Glutamatergic neuron (in vitro differentiated cells): ENCODE measurements at regions not wholly inside any gene's neighbourhood (a gene's known extent, or its start where the extent isn't known, plus 50 kb on each side); places are given as distances from the start of the nearest gene placed in this dataset.
"Not testable (repeated sequence)": the region's sequence is repeated elsewhere in the genome, so short reads cannot be mapped to it uniquely, and the experiment has no call there.

Experiments used
- DNase-seq: peaks from one replicate; pipeline ENCODE4 v3.0.0; 2022
- H3K27ac Mint-ChIP-seq: one replicate; pipeline ENCODE4 v1.8.0; 2020; ENCODE audit warnings: mild to moderate bottlenecking, mixed read lengths, inconsistent platforms; ENCODE audit not compliant: unreplicated experiment
- H3K27me3 Mint-ChIP-seq: one replicate; pipeline ENCODE4 v1.8.0; 2020; ENCODE audit warnings: mild to moderate bottlenecking, moderate library complexity, mixed read lengths, inconsistent platforms; ENCODE audit not compliant: unreplicated experiment
- H3K36me3 Mint-ChIP-seq: one replicate; pipeline ENCODE4 v1.8.0; 2020; ENCODE audit warnings: mild to moderate bottlenecking, mixed read lengths, inconsistent platforms; ENCODE audit not compliant: unreplicated experiment
- H3K4me1 Mint-ChIP-seq: one replicate; pipeline ENCODE4 v1.8.0; 2020; ENCODE audit warnings: mild to moderate bottlenecking, low read depth, mixed read lengths, inconsistent platforms; ENCODE audit not compliant: unreplicated experiment
- H3K4me3 Mint-ChIP-seq: one replicate; pipeline ENCODE4 v1.8.0; 2020; ENCODE audit warnings: mild to moderate bottlenecking, mixed read lengths, inconsistent platforms; ENCODE audit not compliant: unreplicated experiment
- H3K9me3 Mint-ChIP-seq: one replicate; pipeline ENCODE4 v1.8.0; 2020; ENCODE audit warnings: mild to moderate bottlenecking, moderate library complexity, mixed read lengths, inconsistent platforms; ENCODE audit not compliant: unreplicated experiment
- TF ChIP-seq, protein P1 (sequence below): fragments of 200-600 bp; sonication (generic); IDR thresholded peaks from one replicate; pipeline ENCODE4 v1.5.0; 2021; ENCODE audit not compliant: partially characterized antibody, unreplicated experiment

- no peak overlapping the region for H3K4me3 Mint-ChIP-seq
- H3K36me3 Mint-ChIP-seq = peaks cover 15% of the 10 kb centered on the region
- H3K9me3 Mint-ChIP-seq = no peaks in the 10 kb centered on the region
- TF ChIP-seq, protein P1, sequence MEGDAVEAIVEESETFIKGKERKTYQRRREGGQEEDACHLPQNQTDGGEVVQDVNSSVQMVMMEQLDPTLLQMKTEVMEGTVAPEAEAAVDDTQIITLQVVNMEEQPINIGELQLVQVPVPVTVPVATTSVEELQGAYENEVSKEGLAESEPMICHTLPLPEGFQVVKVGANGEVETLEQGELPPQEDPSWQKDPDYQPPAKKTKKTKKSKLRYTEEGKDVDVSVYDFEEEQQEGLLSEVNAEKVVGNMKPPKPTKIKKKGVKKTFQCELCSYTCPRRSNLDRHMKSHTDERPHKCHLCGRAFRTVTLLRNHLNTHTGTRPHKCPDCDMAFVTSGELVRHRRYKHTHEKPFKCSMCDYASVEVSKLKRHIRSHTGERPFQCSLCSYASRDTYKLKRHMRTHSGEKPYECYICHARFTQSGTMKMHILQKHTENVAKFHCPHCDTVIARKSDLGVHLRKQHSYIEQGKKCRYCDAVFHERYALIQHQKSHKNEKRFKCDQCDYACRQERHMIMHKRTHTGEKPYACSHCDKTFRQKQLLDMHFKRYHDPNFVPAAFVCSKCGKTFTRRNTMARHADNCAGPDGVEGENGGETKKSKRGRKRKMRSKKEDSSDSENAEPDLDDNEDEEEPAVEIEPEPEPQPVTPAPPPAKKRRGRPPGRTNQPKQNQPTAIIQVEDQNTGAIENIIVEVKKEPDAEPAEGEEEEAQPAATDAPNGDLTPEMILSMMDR = no peak
- no peak for DNase-seq
- no peak overlapping the region for H3K27ac Mint-ChIP-seq
- H3K27me3 Mint-ChIP-seq = no peaks in the 10 kb centered on the region
- H3K4me1 Mint-ChIP-seq = no peaks in the 10 kb centered on the region
These were observed 291.4 kb downstream of the SH2D4B start for GRCh38 chr10:80829151-80829550.

DNA sequence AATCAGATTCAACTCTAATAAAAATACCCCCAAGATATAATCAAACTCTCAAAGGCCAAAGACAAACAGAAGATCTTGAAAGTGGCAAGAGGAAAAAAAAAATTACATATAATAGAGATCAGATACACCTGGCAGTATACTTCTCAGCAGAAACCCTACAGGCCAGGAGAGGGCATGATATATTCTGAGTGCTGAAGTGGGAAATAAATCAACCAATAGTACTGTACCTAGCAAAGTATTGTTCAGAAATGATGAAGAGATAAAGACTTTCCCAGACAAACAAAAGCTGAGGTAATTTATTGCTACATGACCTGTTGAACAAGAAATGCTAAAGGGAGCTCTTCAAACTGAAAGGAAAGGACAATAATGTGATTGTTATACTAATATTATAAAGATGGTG, 291.9 kb downstream of the SH2D4B start:
- TF ChIP-seq, protein P1 = no peak
- Mint-ChIP-seq H3K4me1 (no peaks in the 10 kb centered on the region), H3K27me3 (no peaks in the 10 kb centered on the region), H3K27ac (no peak overlapping the region), H3K4me3 (no peak overlapping the region), H3K36me3 (peaks cover 15% of the 10 kb centered on the region), H3K9me3 (no peaks in the 10 kb centered on the region)
- DNase-seq = no peak

DNA sequence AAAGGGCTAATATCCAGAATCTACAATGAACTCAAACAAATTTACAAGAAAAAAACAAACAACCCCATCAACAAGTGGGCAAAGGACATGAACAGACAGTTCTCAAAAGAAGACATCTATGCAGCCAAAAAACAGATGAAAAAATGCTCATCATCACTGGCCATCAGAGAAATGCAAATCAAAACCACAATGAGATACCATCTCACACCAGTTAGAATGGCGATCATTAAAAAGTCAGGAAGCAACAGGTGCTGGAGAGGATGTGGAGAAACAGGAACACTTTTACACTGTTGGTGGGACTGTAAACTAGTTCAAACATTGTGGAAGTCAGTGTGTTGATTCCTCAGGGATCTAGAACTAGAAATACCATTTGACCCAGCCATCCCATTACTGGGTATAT, 295.0 kb downstream of the SH2D4B start:
- H3K9me3 Mint-ChIP-seq = not testable (repeated sequence)

GRCh38 chr10:80855348-80855971, 317.8 kb downstream of the SH2D4B start:
- TF ChIP-seq, protein P1 = peak; percentile 10
- peak overlapping the region; percentile 12 for H3K4me3 Mint-ChIP-seq
- peaks cover 9% of the 10 kb centered on the region for H3K9me3 Mint-ChIP-seq
- H3K36me3 Mint-ChIP-seq = peaks cover 4% of the 10 kb centered on the region
- peaks cover 7% of the 10 kb centered on the region for H3K27me3 Mint-ChIP-seq
- H3K27ac Mint-ChIP-seq = peak overlapping the region; percentile 91
- peak; percentile 74 for DNase-seq
- H3K4me1 Mint-ChIP-seq = peaks cover 33% of the 10 kb centered on the region

More for the DNA sequence above, 295.0 kb downstream of the SH2D4B start:
- H3K36me3 Mint-ChIP-seq = peaks cover 15% of the 10 kb centered on the region
- H3K27me3 Mint-ChIP-seq, H3K4me3 Mint-ChIP-seq, H3K27ac Mint-ChIP-seq, DNase-seq, H3K4me1 Mint-ChIP-seq: not testable (repeated sequence)

DNA sequence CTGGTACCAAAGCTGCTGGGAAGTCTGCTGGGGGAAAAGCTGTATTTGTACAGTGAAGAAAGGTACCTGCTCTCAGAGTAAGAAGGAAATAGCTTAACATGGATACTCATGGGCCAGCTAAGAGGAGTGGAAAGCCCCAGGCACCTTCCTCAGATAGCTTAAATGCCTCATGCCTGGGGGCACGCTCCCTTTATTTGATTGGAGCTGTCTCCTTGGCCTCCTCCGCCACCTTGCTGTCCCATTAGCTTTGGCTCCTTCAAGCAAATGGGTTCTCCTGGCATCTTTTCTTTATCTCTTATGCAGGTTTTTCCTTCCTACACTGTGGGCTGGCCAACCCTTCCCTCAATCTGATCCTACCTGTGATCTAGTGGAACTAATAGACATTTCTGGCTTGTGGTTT, 318.5 kb downstream of the SH2D4B start:
- Mint-ChIP-seq H3K27ac (peak overlapping the region; percentile 91), H3K36me3 (peaks cover 4% of the 10 kb centered on the region), H3K4me1 (peaks cover 33% of the 10 kb centered on the region), H3K4me3 (no peak overlapping the region), H3K27me3 (peaks cover 7% of the 10 kb centered on the region), H3K9me3 (peaks cover 9% of the 10 kb centered on the region)
- no peak for DNase-seq
- TF ChIP-seq, protein P1 = no peak

DNA sequence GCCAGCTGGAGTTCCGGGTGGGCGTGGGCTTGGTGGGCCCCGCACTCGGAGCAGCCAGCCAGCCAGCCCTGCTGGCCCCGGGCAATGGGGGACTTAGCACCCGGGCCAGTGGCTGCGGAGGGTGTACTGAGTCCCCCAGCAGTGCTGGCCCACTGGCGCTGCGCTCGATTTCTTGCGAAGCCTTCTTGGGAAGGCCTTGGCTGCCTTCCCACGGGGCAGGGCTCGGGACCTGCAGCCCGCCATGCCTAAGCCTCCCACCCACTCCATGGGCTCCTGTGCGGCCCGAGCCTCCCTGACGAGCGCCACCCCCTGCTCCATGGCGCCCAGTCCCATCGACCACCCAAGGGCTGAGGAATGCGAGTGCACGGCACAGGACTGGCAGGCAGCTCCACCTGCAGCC, 321.6 kb downstream of the SH2D4B start:
- H3K9me3 Mint-ChIP-seq, H3K36me3 Mint-ChIP-seq, H3K27me3 Mint-ChIP-seq, H3K4me3 Mint-ChIP-seq, H3K27ac Mint-ChIP-seq, DNase-seq: not testable (repeated sequence)
- peaks cover 25% of the 10 kb centered on the region for H3K4me1 Mint-ChIP-seq
